H1 (cell line): ENCODE measurements at regions not wholly inside any gene's neighbourhood (a gene's known extent, or its start where the extent isn't known, plus 50 kb on each side); places are given as distances from the start of the nearest gene placed in this dataset.

ENCODE experiments used
- EZH2 ChIP-seq: fragments of 200-600 bp; sonication (generic); IDR thresholded peaks from 2 replicates; pipeline ENCODE4 v1.7.1; 2012; ENCODE audit warnings: low read depth, mild to moderate bottlenecking, moderate library complexity, low read length, inconsistent platforms; ENCODE audit not compliant: severe bottlenecking
- JUN ChIP-seq: IDR thresholded peaks from 2 replicates; pipeline ENCODE4 v1.6.1; 2011; ENCODE audit warnings: low read depth, mild to moderate bottlenecking, improper control_type of control experiment, low read length
- POLR2AphosphoS5 ChIP-seq: IDR thresholded peaks from 2 replicates; pipeline ENCODE4 v1.6.1; 2011; ENCODE audit warnings: low read depth, low read length
- SIN3A ChIP-seq, 2 experiments: IDR thresholded peaks in 1 of 2; conservative IDR thresholded peaks in 1 of 2; 2 replicates each; pipeline ENCODE4 v1.6.1; 2011 to 2012; ENCODE audit warnings: low read length in 2 of 2, improper control_type of control experiment in 1 of 2, low read depth in 1 of 2, mild to moderate bottlenecking in 1 of 2
- SIX5 ChIP-seq: IDR thresholded peaks from 2 replicates; pipeline ENCODE4 v1.6.1; 2011; ENCODE audit warnings: mild to moderate bottlenecking, low read depth, low read length
- SRF ChIP-seq: IDR thresholded peaks from 2 replicates; pipeline ENCODE4 v1.6.1; 2011; ENCODE audit warnings: mild to moderate bottlenecking, low read depth, low read length, moderate library complexity
- TAF1 ChIP-seq: IDR thresholded peaks from 2 replicates; pipeline ENCODE4 v1.6.1; 2011; ENCODE audit warnings: mild to moderate bottlenecking, low read depth, low read length
- YY1 ChIP-seq: IDR thresholded peaks from 2 replicates; pipeline ENCODE4 v1.6.1; 2011; ENCODE audit warnings: low read depth, mild to moderate bottlenecking, low read length
- TF ChIP-seq, protein P1 (sequence below), 3 experiments: IDR thresholded peaks; 1 replicate in 2 of 3; 2 replicates in 1 of 3; pipeline versions ENCODE4 v1.5.1 to v1.6.1; 2011; ENCODE audit warnings: low read length in 3 of 3, mild to moderate bottlenecking in 3 of 3, inconsistent platforms in 2 of 3, low read depth in 1 of 3, moderate library complexity in 1 of 3; ENCODE audit not compliant: insufficient read depth in 1 of 3; ENCODE audit errors: control extremely low read depth in 1 of 3
- TF ChIP-seq, protein P2 (sequence below): IDR thresholded peaks from 2 replicates; pipeline ENCODE4 v1.6.1; 2011; ENCODE audit warnings: low read depth, mild to moderate bottlenecking, low read length; ENCODE audit not compliant: insufficient read depth

DNA sequence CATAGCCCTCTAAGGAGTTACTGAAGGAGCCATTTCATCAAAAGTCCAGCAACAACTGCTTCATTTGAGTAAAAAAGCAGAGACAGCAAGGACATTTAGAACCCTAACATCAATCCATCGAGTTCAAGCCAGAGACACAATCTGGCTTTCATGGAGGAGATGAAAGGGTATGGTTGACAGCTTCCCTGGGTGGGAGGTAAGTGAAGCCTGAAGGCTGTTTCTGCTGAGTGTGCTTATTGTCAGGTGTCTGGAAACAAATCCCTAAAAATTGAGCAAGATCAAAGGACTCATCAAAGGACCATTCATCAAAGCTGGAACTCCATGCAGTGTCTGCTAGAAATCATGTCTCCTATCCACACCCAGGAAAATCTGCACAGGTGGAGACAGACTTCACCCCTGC lies 104.4 kb upstream of the CCDC196 start:
- TF ChIP-seq, protein P1, sequence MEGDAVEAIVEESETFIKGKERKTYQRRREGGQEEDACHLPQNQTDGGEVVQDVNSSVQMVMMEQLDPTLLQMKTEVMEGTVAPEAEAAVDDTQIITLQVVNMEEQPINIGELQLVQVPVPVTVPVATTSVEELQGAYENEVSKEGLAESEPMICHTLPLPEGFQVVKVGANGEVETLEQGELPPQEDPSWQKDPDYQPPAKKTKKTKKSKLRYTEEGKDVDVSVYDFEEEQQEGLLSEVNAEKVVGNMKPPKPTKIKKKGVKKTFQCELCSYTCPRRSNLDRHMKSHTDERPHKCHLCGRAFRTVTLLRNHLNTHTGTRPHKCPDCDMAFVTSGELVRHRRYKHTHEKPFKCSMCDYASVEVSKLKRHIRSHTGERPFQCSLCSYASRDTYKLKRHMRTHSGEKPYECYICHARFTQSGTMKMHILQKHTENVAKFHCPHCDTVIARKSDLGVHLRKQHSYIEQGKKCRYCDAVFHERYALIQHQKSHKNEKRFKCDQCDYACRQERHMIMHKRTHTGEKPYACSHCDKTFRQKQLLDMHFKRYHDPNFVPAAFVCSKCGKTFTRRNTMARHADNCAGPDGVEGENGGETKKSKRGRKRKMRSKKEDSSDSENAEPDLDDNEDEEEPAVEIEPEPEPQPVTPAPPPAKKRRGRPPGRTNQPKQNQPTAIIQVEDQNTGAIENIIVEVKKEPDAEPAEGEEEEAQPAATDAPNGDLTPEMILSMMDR (IDR thresholded peaks at IDR 0.05; ENCODE audit: control extremely low read depth in 1 of 3, insufficient read depth in 1 of 3, low read depth in 1 of 3, low read length in 3 of 3) = no peak
- no peak for TF ChIP-seq YY1
- TF ChIP-seq EZH2 = no peak
- no peak for TF ChIP-seq SIX5
- no peak for TF ChIP-seq SRF
- no peak for TF ChIP-seq JUN
- TF ChIP-seq SIN3A (conservative IDR thresholded peaks at IDR 0.05 in 1 of 2, IDR thresholded peaks at IDR 0.05 in 1 of 2; ENCODE audit: low read depth in 1 of 2, low read length in 2 of 2) = no peak
- no peak for TF ChIP-seq TAF1
- TF ChIP-seq, protein P2, sequence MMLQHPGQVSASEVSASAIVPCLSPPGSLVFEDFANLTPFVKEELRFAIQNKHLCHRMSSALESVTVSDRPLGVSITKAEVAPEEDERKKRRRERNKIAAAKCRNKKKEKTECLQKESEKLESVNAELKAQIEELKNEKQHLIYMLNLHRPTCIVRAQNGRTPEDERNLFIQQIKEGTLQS = no peak
- TF ChIP-seq POLR2AphosphoS5 = no peak
